ENCODE measurements at regions not wholly inside any gene's neighbourhood (a gene's known extent, or its start where the extent isn't known, plus 50 kb on each side); places are given as distances from the start of the nearest gene placed in this dataset.

DNA sequence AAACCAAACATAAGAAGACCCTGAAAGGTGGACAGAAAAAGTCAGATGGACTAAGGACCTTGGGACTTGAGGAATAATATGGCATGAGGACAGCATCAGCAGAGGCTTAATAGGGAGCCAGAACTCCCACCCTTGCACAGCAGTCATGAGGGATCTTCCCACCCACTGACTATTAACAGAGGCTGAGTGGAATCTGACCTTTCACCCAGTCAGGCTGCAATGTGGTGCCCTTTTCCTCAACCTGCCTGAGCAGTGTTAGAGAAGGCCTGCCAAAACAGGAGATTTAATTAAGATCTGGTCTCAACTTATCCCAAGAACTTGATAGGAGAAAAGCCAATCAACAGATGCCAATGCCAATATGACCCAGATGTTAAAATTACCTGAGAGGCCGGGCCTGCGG, 481.9 kb downstream of the KDM4C start:
- Mint-ChIP-seq H3K27ac (no peak overlapping the region), H3K36me3 (ENCODE audit: low read depth) (no peaks in the 10 kb centered on the region), H3K27me3 (no peaks in the 10 kb centered on the region), H3K4me3 (no peak overlapping the region), H3K9me3 (no peaks in the 10 kb centered on the region), H3K4me1 (ENCODE audit: low read depth) (no peaks in the 10 kb centered on the region)
- intact Hi-C loops (cut with micrococcal nuclease), result no loop called here

DNA sequence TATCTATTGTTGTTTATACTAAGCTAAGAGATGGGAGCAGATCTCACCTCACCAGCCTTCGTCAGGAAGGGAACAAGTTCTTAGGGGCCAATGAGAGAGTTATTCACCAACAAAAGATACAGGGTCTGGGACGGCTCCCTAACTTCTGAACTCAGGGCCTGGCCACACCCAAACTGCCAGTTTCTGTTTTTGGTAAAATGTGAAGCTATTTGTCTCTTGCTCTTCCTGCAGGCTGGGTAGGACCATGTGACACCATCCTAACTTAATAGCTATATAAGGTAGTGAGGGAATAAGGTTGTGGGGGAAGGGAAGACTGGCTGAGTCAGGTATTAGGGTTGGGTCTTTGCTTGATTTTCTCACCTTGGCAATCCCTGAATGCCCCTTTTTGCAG, 480.5 kb downstream of the KDM4C start:
- Mint-ChIP-seq H3K4me1 (ENCODE audit: low read depth) (no peaks in the 10 kb centered on the region), H3K27me3 (no peaks in the 10 kb centered on the region), H3K36me3 (ENCODE audit: low read depth) (no peaks in the 10 kb centered on the region), H3K27ac (no peak overlapping the region), H3K4me3 (no peak overlapping the region), H3K9me3 (no peaks in the 10 kb centered on the region)
- intact Hi-C loops (cut with micrococcal nuclease), result no loop called here

DNA sequence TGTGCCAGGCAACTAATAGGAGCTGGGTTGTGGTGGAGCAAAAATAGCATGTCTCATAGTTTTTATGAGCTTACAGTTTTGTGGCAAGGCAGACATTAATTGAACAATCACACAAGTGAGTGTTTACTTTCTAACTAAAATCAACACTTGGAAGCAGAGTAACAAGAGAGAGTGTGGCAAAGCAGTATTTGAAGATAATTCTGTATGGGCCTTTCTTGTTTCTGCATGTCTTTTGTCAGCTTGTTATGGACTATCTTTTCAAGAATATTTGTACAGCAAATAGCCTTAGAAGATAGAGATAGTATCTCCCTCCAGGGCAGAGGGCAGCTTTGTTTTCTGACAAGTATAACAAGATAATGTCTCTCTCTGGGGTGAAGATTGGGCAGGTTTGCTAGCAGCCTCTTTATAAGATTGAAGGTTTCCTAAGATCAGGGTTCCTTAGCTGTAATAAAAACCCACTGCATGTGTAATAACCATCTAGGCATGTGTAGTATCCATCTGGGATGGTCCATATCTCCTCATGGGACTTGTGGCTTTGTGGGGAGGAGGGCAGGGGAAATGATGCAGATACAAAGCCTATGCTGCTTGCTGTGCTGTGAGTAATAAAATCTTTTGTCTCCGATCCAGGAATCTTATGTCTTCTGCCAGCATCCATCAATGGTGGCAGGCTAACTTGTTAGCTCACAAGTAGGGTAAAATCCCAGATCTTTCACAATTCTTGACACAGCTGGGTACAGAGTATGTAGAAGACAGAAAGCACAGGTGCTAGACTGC, 479.9 kb downstream of the KDM4C start:
- Mint-ChIP-seq H3K27ac (no peak overlapping the region), H3K9me3 (no peaks in the 10 kb centered on the region), H3K36me3 (ENCODE audit: low read depth) (no peaks in the 10 kb centered on the region), H3K27me3 (no peaks in the 10 kb centered on the region), H3K4me1 (ENCODE audit: low read depth) (no peaks in the 10 kb centered on the region), H3K4me3 (no peak overlapping the region)
- intact Hi-C loops (cut with micrococcal nuclease), result no loop called here

DNA sequence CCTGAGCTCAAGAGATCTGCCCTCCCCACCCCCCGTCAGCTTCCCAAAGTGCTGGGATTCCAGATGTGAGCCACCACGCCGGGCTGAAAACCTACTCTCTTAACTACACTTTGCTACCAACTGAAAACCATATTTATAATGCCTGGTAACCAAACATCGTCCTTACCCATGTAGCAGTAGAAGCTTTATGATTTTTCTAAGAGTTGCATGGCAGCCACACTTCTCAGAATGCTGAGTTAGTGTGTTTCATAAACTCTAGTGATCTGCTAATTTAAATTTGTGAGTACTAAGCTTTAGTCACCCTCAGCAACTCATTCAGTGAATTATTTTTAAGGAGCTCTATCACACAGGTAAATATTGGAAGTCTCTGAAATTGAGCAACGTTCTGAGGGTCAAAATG, 478.4 kb downstream of the KDM4C start:
- no peak overlapping the region for H3K4me3 Mint-ChIP-seq
- no peak overlapping the region for H3K27ac Mint-ChIP-seq
- intact Hi-C loops (cut with micrococcal nuclease), result no loop called here
- H3K36me3 Mint-ChIP-seq (ENCODE audit: low read depth), result no peaks in the 10 kb centered on the region
- no peaks in the 10 kb centered on the region for H3K27me3 Mint-ChIP-seq
- no peaks in the 10 kb centered on the region for H3K9me3 Mint-ChIP-seq
- no peaks in the 10 kb centered on the region for H3K4me1 Mint-ChIP-seq (ENCODE audit: low read depth)

DNA sequence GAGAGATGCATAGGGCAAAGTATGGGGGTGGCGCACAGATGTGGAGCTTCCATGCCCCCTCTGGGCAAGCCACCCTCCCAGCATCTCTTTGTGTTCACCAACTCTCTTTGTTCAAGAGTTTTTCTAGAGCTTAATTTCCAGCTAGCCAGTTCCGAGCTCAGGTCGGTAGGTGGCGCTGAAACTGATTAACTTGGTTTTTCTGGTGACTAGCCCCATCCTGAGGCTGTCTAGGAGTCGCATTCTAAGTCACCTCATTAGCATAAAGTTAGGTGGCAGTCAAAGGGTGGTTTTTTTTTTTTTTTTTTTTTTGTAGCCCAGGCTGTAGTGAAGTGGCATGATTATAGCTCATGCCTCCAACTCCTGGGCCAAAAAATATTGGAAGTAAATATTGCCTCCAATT, 476.4 kb downstream of the KDM4C start:
- Mint-ChIP-seq H3K27me3 (peaks cover 3% of the 10 kb centered on the region), H3K4me1 (ENCODE audit: low read depth) (no peaks in the 10 kb centered on the region), H3K4me3 (no peak overlapping the region), H3K27ac (no peak overlapping the region), H3K36me3 (ENCODE audit: low read depth) (no peaks in the 10 kb centered on the region), H3K9me3 (no peaks in the 10 kb centered on the region)
- intact Hi-C loops (cut with micrococcal nuclease), result no loop called here

DNA sequence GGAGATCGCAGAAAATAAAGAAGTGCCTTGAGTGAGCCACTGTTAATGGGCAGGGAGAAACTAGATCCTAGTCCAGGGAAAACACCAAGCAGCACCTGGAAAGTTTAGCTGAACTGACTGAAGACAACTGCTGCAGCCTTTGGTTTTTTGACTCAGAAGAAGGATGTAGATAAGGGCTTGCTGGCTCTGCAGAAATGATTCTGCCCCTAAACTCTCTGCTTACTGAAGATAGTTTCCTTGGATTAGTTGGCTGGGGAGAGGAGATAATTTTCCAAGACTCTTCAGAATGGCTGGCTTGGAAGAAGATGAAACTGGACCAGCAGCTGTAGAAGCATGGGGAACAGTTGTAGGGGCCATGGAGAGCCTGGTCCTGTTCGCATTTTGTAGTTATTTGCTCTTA, 471.8 kb downstream of the KDM4C start:
- Mint-ChIP-seq H3K27ac (no peak overlapping the region), H3K27me3 (peaks cover 14% of the 10 kb centered on the region), H3K4me3 (no peak overlapping the region), H3K9me3 (no peaks in the 10 kb centered on the region), H3K36me3 (ENCODE audit: low read depth) (no peaks in the 10 kb centered on the region), H3K4me1 (ENCODE audit: low read depth) (no peaks in the 10 kb centered on the region)
- intact Hi-C loops (cut with micrococcal nuclease), result no loop called here

DNA sequence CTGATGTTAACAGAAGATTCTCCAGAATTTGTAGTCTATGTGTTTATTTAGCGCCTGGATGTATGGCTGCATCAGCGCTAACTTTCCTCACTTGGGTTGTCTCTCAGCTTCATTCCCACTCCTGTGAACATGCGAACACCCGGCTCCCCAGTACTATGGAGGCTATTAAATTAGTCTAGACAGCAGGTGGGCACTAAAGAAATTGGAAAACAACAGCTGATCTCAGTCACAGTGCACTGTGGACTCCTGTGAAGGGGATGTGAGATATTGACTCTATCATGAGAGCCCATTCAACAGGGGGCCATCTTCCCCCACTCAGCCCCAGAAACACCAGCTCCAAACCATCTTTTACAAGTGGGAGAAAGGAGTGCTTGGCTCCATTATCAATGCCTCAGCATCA, 471.0 kb downstream of the KDM4C start:
- H3K27me3 Mint-ChIP-seq, result peaks cover 18% of the 10 kb centered on the region
- H3K4me3 Mint-ChIP-seq, result no peak overlapping the region

DNA sequence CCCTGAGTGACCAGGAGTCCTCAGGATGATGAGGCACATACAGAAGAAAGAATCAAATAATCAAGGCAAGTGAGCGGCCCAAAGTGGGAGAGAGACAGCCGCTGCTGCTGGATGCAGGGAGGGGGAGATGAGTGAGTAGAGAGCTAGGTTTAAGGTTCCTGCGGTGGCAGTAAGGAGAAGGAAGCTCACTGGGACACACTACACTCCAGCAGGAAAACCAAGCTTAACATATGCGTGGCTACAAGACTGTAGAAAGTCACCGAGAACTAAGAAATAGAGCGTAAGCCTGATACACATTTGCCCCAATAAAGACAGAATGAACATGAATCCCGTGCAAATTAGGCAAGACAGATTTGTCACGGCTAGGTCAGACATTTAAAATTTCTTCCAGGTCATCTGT, 470.2 kb downstream of the KDM4C start:
- Mint-ChIP-seq H3K9me3 (no peaks in the 10 kb centered on the region), H3K27me3 (peaks cover 18% of the 10 kb centered on the region), H3K4me3 (no peak overlapping the region), H3K27ac (no peak overlapping the region), H3K4me1 (ENCODE audit: low read depth) (no peaks in the 10 kb centered on the region), H3K36me3 (ENCODE audit: low read depth) (no peaks in the 10 kb centered on the region)
- intact Hi-C loops (cut with micrococcal nuclease), result no loop called here

More for the DNA sequence above, 471.0 kb downstream of the KDM4C start:
- no peaks in the 10 kb centered on the region for H3K9me3 Mint-ChIP-seq
- intact Hi-C loops (cut with micrococcal nuclease), result no loop called here
- H3K4me1 Mint-ChIP-seq (ENCODE audit: low read depth), result no peaks in the 10 kb centered on the region
- no peaks in the 10 kb centered on the region for H3K36me3 Mint-ChIP-seq (ENCODE audit: low read depth)
- no peak overlapping the region for H3K27ac Mint-ChIP-seq

DNA sequence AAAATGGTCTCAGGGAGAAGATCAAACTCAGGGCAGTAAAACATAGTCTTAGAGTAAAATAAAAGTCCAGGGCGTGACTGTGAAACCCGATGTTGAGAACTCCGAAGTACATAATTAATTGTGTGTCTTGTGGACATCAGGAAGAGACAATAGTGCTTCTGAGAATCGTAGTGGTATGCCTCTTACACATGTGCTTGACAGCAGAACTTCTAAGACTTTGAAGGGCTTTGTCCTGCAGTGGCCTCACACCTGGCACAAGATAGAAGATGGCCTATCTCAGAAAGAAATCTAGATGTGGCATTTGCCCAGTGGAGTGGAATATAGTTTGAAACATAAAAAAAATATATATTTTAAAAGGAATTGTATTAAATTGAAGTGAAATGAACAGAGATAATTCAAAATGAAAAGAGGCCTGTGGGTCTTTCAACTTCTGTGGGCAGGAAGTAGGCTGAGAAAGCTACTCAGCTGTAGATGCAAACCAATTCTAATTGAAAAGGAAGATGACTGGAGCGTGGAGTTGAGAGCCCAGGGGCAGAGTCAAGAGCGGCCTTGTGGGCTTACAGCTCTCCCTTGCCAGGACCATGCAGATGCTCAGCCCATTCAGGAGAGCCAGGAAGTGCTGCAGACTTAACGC, 468.4 kb downstream of the KDM4C start:
- H3K27me3 Mint-ChIP-seq, result peaks cover 21% of the 10 kb centered on the region
- H3K4me3 Mint-ChIP-seq, result no peak overlapping the region
- no peak overlapping the region for H3K27ac Mint-ChIP-seq
- intact Hi-C loops (cut with micrococcal nuclease), result no loop called here
- no peaks in the 10 kb centered on the region for H3K9me3 Mint-ChIP-seq
- no peaks in the 10 kb centered on the region for H3K4me1 Mint-ChIP-seq (ENCODE audit: low read depth)
- H3K36me3 Mint-ChIP-seq (ENCODE audit: low read depth), result no peaks in the 10 kb centered on the region
